GM23248 (cell line): ENCODE measurements at regions not wholly inside any gene's neighbourhood (a gene's known extent, or its start where the extent isn't known, plus 50 kb on each side); places are given as distances from the start of the nearest gene placed in this dataset.

Source experiments
- DNase-seq: peaks from one replicate; pipeline ENCODE4 v3.0.0-alpha.2; 2015
- H2AFZ ChIP-seq: fragments of 200-600 bp; sonication (generic); 2 replicates; pipeline ENCODE4 v1.6.1; 2016; ENCODE audit warnings: antibody characterized with exemption
- H3F3A ChIP-seq: fragments of 200-600 bp; sonication (generic); 2 replicates; pipeline ENCODE4 v1.6.1; 2016; ENCODE audit warnings: mild to moderate bottlenecking, antibody characterized with exemption, mixed run types; ENCODE audit not compliant: insufficient read depth
- H3K27ac ChIP-seq: fragments of 200-600 bp; sonication (generic); 2 replicates; pipeline ENCODE4 v1.5.1; 2016; ENCODE audit warnings: mild to moderate bottlenecking
- H3K27me3 ChIP-seq: fragments of 200-600 bp; sonication (generic); replicated peaks from 2 replicates; pipeline ENCODE4 v1.6.1; 2016; ENCODE audit warnings: mild to moderate bottlenecking; ENCODE audit not compliant: insufficient read depth
- H3K36me3 ChIP-seq: fragments of 200-600 bp; sonication (generic); 2 replicates; pipeline ENCODE4 v1.6.1; 2016; ENCODE audit warnings: low read depth, mild to moderate bottlenecking
- H3K4me1 ChIP-seq: fragments of 200-600 bp; sonication (generic); 2 replicates; pipeline ENCODE4 v1.6.1; 2016; ENCODE audit warnings: mild to moderate bottlenecking; ENCODE audit not compliant: insufficient read depth
- H3K4me2 ChIP-seq: fragments of 200-600 bp; sonication (generic); one replicate; pipeline ENCODE4 v1.6.1; 2016; ENCODE audit warnings: mild to moderate bottlenecking; ENCODE audit not compliant: unreplicated experiment
- H3K4me3 ChIP-seq: fragments of 200-600 bp; sonication (generic); 2 replicates; pipeline ENCODE4 v1.5.1; 2016; ENCODE audit warnings: mild to moderate bottlenecking
- H3K79me2 ChIP-seq: fragments of 200-600 bp; sonication (generic); 2 replicates; pipeline ENCODE4 v1.6.1; 2016; ENCODE audit warnings: mild to moderate bottlenecking; ENCODE audit not compliant: insufficient read depth
- H3K9ac ChIP-seq: fragments of 200-600 bp; sonication (generic); 2 replicates; pipeline ENCODE4 v1.6.1; 2016; ENCODE audit warnings: mild to moderate bottlenecking
- H3K9me2 ChIP-seq: fragments of 200-600 bp; sonication (generic); 2 replicates; pipeline ENCODE4 v1.6.1; 2016; ENCODE audit warnings: mixed run types, mild to moderate bottlenecking, moderate library complexity; ENCODE audit not compliant: insufficient read depth
- H3K9me3 ChIP-seq: fragments of 200-600 bp; sonication (generic); one replicate; pipeline ENCODE4 v1.6.1; 2017; ENCODE audit warnings: low read depth
- H4K20me1 ChIP-seq: fragments of 200-600 bp; sonication (generic); 2 replicates; pipeline ENCODE4 v1.6.0; 2016; ENCODE audit not compliant: insufficient read depth
- EZH2 ChIP-seq: fragments of 200-600 bp; sonication (generic); IDR thresholded peaks from 2 replicates; pipeline ENCODE4 v1.6.1; 2018; ENCODE audit warnings: antibody characterized with exemption, mild to moderate bottlenecking; ENCODE audit not compliant: insufficient read depth, poor library complexity, severe bottlenecking
- EZH2phosphoT487 ChIP-seq: fragments of 200-600 bp; sonication (generic); IDR thresholded peaks from 2 replicates; pipeline ENCODE4 v1.6.1; 2018; ENCODE audit warnings: antibody characterized with exemption, moderate library complexity, mild to moderate bottlenecking, low read depth; ENCODE audit not compliant: insufficient read depth
- WGBS, 2 experiments: methylation state at CpG; one replicate each; pipeline ENCODE4 v1.1.6; 2015 to 2017; ENCODE audit warnings: low lambda C conversion rate in 2 of 2, low coverage in 1 of 2; ENCODE audit errors: missing lambda C conversion rate in 2 of 2; 5-methylcytosine and 5-hydroxymethylcytosine counted together
- in situ Hi-C: fragments of 300-500 bp; cut with MboI; formaldehyde crosslinking; loops from 2 replicates; pipeline ENCODE4 v1.15.0; 2020

DNA sequence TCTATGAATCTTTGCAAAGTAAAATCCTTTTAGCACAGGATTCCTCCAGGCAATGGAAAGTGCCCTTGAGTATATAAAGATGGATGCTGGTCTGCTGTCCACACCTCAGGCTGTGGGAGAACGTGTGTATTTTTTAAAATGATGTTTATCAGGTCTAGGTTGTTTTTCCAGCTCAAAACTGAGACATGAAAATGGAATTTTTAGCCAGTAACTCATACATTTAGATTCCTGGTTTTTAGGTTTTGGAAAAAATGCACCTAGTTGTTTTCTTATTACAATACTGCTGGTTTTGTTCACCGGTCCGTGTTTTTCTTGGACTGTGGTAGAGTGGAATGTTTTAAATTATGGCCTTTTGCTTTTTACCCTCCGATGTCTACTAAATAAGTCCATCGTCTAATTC, 554.7 kb downstream of the SOX6 start:
- Histone ChIP-seq H3F3A (no peaks in the 10 kb centered on the region), H4K20me1 (no peaks in the 10 kb centered on the region), H3K9me2 (no peaks in the 10 kb centered on the region), H3K4me1 (peaks cover 2% of the 10 kb centered on the region; the same call in 1 of the 2 replicates), H3K4me3 (no peak overlapping the region), H3K9me3 (no peaks in the 10 kb centered on the region), H3K79me2 (no peaks in the 10 kb centered on the region), H3K27ac (no peak overlapping the region), H3K4me2 (no peak overlapping the region), H2AFZ (no peak overlapping the region), H3K27me3 (no peaks in the 10 kb centered on the region), H3K9ac (no peak overlapping the region), H3K36me3 (no peaks in the 10 kb centered on the region)
- in situ Hi-C loops = no loop called here
- TF ChIP-seq EZH2 (no peak), EZH2phosphoT487 (no peak)
- WGBS, 2 experiments = 7 to 10% methylated on average over 5 of the region's 5 CpGs
- DNase-seq = no peak

DNA sequence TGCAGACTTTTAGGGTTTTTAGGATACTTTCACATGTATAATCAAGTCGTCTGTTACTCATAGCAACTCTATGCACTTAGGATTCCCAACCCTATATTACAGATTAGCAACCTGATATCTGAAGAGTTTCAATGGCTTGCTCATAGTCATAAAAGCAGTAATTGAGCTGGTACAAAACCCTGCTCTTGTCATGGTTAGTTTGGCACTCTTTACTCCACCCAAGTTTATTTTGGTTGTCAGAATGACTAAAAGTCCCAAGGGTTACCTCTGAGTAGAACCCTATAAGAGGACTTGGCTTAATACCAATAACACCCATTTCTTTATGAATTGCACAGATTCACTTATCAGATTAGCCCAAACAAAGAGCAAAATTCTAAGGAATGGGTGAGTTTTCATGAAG, 550.6 kb downstream of the SOX6 start:
- Histone ChIP-seq H3K9ac (no peak overlapping the region), H3K4me2 (no peak overlapping the region)
- in situ Hi-C loops = no loop called here

DNA sequence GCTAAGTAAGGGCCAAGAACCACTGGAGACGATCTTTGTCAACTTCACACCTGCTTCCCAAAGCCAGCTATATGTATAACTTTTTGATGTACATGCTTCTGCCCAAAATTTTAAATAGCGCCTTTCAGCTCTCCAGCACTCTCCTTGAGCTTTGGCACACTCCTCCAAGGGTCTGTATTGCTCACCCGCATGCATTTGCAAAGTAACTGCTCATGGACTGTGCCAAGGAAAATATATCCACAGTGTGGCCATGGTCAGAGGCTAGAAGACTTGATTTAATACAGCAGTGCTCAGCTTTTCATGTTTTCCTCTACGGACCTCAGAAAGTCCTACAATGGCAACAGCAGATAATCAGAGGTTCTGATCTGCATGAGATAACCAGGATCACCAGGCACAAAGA, 550.1 kb downstream of the SOX6 start:
- Histone ChIP-seq H3K79me2 (no peaks in the 10 kb centered on the region), H2AFZ (no peak overlapping the region), H3F3A (no peaks in the 10 kb centered on the region), H3K4me1 (no peaks in the 10 kb centered on the region), H3K9ac (no peak overlapping the region), H4K20me1 (0 out of 2 replicates have a peak, but pooled peaks cover 2% of the 10 kb centered on the region), H3K4me3 (no peak overlapping the region), H3K27ac (no peak overlapping the region), H3K36me3 (no peaks in the 10 kb centered on the region), H3K9me3 (no peaks in the 10 kb centered on the region), H3K4me2 (no peak overlapping the region), H3K27me3 (no peaks in the 10 kb centered on the region), H3K9me2 (no peaks in the 10 kb centered on the region)
- in situ Hi-C loops = no loop called here
- 29 to 31% methylated on average over 4 of the region's 4 CpGs for WGBS, 2 experiments
- no peak for DNase-seq
- TF ChIP-seq EZH2 (no peak), EZH2phosphoT487 (no peak)

More for the DNA sequence above, 550.6 kb downstream of the SOX6 start:
- H3K4me1 ChIP-seq = no peaks in the 10 kb centered on the region
- no peak overlapping the region for H3K27ac ChIP-seq
- no peaks in the 10 kb centered on the region for H3K9me3 ChIP-seq
- H3K4me3 ChIP-seq = no peak overlapping the region
- no peaks in the 10 kb centered on the region for H3F3A ChIP-seq
- H3K27me3 ChIP-seq = no peaks in the 10 kb centered on the region
- no peak for DNase-seq
- TF ChIP-seq EZH2phosphoT487 (no peak), EZH2 (no peak)
- no peaks in the 10 kb centered on the region for H4K20me1 ChIP-seq
- 3 to 7% methylated on average over 1 of the region's 1 CpG for WGBS, 2 experiments
- no peaks in the 10 kb centered on the region for H3K36me3 ChIP-seq
- no peak overlapping the region for H2AFZ ChIP-seq
- H3K79me2 ChIP-seq = no peaks in the 10 kb centered on the region
- no peaks in the 10 kb centered on the region for H3K9me2 ChIP-seq

DNA sequence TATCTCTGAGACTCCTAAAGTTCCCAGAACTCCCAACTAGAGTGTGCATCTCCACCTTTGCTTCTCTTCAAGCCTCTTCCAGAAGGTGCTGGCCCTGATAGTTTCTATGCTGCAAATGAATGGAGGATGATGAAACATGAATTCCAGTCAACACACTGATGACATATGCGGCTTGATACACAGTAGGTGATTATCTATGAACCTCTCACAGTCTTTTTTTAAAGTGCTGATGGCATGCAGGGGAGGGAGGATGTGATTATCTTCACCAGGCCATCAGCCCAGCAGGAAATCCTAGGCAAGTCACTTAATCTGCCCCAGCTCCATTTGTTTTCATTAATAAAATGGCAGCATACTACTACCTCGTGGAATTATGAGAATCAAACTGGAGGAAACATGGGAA, 548.5 kb downstream of the SOX6 start:
- no peak for TF ChIP-seq EZH2phosphoT487
- no peak for TF ChIP-seq EZH2
- H3K9me2 ChIP-seq = no peaks in the 10 kb centered on the region
- H3K27ac ChIP-seq = no peak overlapping the region
- H4K20me1 ChIP-seq = 0 out of 2 replicates have a peak, but pooled peaks cover 3% of the 10 kb centered on the region
- H3K27me3 ChIP-seq = no peaks in the 10 kb centered on the region
- 33 to 36% methylated on average over 2 of the region's 2 CpGs for WGBS, 2 experiments
- H3K4me2 ChIP-seq = no peak overlapping the region
- no peak overlapping the region for H3K4me3 ChIP-seq
- in situ Hi-C loops = no loop called here
- no peaks in the 10 kb centered on the region for H3K79me2 ChIP-seq
- H3K4me1 ChIP-seq = no peaks in the 10 kb centered on the region
- no peaks in the 10 kb centered on the region for H3K36me3 ChIP-seq
- no peak overlapping the region for H2AFZ ChIP-seq
- H3K9ac ChIP-seq = no peak overlapping the region
- no peaks in the 10 kb centered on the region for H3K9me3 ChIP-seq
- no peaks in the 10 kb centered on the region for H3F3A ChIP-seq
- DNase-seq = no peak

DNA sequence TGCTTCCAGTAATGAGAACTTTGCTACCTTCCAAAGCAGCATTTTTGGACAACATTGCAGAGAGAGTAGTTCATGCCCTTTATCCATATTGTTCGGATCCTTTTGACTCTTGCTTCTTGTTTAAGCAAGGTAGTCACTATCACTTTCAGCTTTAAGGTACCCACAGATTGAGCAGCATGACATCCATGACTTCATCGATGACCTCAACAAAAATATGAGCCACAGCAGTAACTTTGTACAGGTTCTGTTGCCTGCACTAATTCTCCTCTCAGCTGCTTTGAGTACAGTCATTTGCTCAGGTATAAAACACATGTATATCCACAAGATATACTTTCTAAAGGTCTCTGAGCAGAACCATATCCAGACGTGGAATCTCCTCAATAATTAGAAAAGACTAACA, 546.3 kb downstream of the SOX6 start:
- Histone ChIP-seq H2AFZ (no peak overlapping the region), H3K4me3 (no peak overlapping the region), H3K9ac (no peak overlapping the region), H3K27me3 (0 out of 2 replicates have a peak, but pooled peaks cover 7% of the 10 kb centered on the region), H3K4me1 (no peaks in the 10 kb centered on the region), H3F3A (no peaks in the 10 kb centered on the region), H3K4me2 (no peak overlapping the region), H3K9me3 (no peaks in the 10 kb centered on the region), H4K20me1 (0 out of 2 replicates have a peak, but pooled peaks cover 3% of the 10 kb centered on the region), H3K27ac (no peak overlapping the region), H3K79me2 (no peaks in the 10 kb centered on the region), H3K36me3 (no peaks in the 10 kb centered on the region), H3K9me2 (no peaks in the 10 kb centered on the region)
- no peak for DNase-seq
- no peak for TF ChIP-seq EZH2phosphoT487
- TF ChIP-seq EZH2 = no peak
- in situ Hi-C loops = no loop called here
- WGBS, 2 experiments = 30 to 34% methylated on average over 3 of the region's 3 CpGs
